Mucosa of rectum (tissue), 2 donors: ENCODE measurements at regions not wholly inside any gene's neighbourhood (a gene's known extent, or its start where the extent isn't known, plus 50 kb on each side); places are given as distances from the start of the nearest gene placed in this dataset.

ENCODE experiments used
- H3K27ac ChIP-seq, 2 donors: one replicate each; pipeline ENCODE4 v1.7.0; 2013; ENCODE audit warnings: inconsistent platforms in 2 of 2, low read depth in 2 of 2, low read length in 2 of 2
- H3K27me3 ChIP-seq, 2 donors: one replicate each; pipeline ENCODE4 v1.7.0; 2013; ENCODE audit warnings: low read length in 2 of 2; ENCODE audit not compliant: control insufficient read depth in 2 of 2, insufficient read depth in 2 of 2
- H3K36me3 ChIP-seq, 2 donors: one replicate each; pipeline ENCODE4 v1.7.0; 2013; ENCODE audit warnings: low read length in 2 of 2; ENCODE audit not compliant: control insufficient read depth in 2 of 2, insufficient read depth in 2 of 2
- H3K4me1 ChIP-seq, 2 donors: one replicate each; pipeline ENCODE4 v1.7.0; 2013; ENCODE audit warnings: low read length in 2 of 2, mild to moderate bottlenecking in 1 of 2; ENCODE audit not compliant: control insufficient read depth in 2 of 2, insufficient read depth in 2 of 2
- H3K4me3 ChIP-seq, 2 donors: one replicate each; pipeline ENCODE4 v1.7.0; 2013; ENCODE audit warnings: low read length in 2 of 2
- H3K9ac ChIP-seq, 2 donors: one replicate each; pipeline ENCODE4 v1.7.0; 2013; ENCODE audit warnings: low read length in 2 of 2, low read depth in 1 of 2, mild to moderate bottlenecking in 1 of 2
- H3K9me3 ChIP-seq, 2 donors: one replicate each; pipeline ENCODE4 v1.7.0; 2013; ENCODE audit warnings: low read length in 2 of 2; ENCODE audit not compliant: control insufficient read depth in 2 of 2
- donor health status: healthy.
- donor health status: Normal muscosa, but diverticular disease.

- Histone ChIP-seq H3K36me3 (no peaks in the 10 kb centered on the region), H3K27ac (no peak overlapping the region), H3K4me1 (no peaks in the 10 kb centered on the region), H3K9ac (no peak overlapping the region), H3K27me3 (peaks cover 9 to 28% of the 10 kb centered on the region in 2 donors), H3K4me3 (no peak overlapping the region), H3K9me3 (no peaks in the 10 kb centered on the region)
These were observed 51.3 kb upstream of the EGFL6 start for GRCh38 chrX:13518126-13518525.

- no peaks in the 10 kb centered on the region for H3K4me1 ChIP-seq
- H3K36me3 ChIP-seq: no peaks in the 10 kb centered on the region
- no peak overlapping the region for H3K4me3 ChIP-seq
- no peaks in the 10 kb centered on the region for H3K9me3 ChIP-seq
- no peak overlapping the region for H3K9ac ChIP-seq
- peaks cover 6 to 23% of the 10 kb centered on the region in 2 donors for H3K27me3 ChIP-seq
- no peak overlapping the region for H3K27ac ChIP-seq
These were observed 54.0 kb upstream of the EGFL6 start for GRCh38 chrX:13515211-13515930.

DNA sequence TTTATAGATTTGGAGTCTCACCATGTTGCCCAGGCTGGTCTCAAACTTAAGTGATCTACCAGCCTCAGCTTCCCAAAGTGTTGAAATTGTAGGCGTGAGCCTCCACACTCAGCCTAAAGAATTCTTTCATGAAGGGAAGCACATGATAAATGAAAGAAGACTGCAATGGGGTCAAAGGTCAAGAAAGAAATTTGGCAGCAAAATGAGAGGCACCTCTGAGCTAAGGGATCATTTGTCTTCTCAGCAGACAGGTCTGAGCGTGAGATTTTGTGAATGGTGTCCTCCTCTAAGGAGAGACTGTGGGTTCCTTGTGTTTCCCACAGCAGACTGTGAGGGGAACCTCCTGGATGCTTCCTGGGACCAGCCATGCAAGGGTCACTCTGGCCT lies 57.5 kb upstream of the EGFL6 start:
- Histone ChIP-seq H3K9me3 (no peaks in the 10 kb centered on the region), H3K36me3 (no peaks in the 10 kb centered on the region), H3K27me3 (peaks cover 2 to 9% of the 10 kb centered on the region in 2 donors), H3K4me3 (no peak overlapping the region), H3K27ac (no peak overlapping the region), H3K4me1 (no peaks in the 10 kb centered on the region), H3K9ac (no peak overlapping the region)

- H3K4me1 ChIP-seq: no peaks in the 10 kb centered on the region
- no peaks in the 10 kb centered on the region for H3K9me3 ChIP-seq
- H3K9ac ChIP-seq: no peak overlapping the region
- no peak overlapping the region for H3K27ac ChIP-seq
- H3K27me3 ChIP-seq: peaks cover 2 to 9% of the 10 kb centered on the region in 2 donors
- no peaks in the 10 kb centered on the region for H3K36me3 ChIP-seq
- H3K4me3 ChIP-seq: no peak overlapping the region
These were observed 58.0 kb upstream of the EGFL6 start for GRCh38 chrX:13511241-13511943.

DNA sequence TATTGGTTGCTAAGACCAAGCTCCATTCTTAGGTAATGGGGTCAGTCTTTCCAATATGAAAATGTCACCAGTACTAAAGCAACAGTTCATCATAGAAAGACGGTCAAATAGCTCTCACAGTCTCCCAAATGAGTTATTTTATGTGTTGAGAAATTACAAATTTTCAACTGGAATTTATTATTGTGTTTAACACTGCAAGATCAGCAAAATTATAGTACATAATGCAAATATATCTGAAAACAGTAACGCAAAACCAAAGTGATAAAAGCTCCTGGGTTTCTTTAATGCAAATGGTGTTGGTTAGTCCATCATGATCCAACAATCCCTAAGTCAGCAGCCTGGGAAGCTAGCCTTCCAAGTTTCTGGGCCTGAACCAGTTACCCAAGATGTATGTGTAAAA lies 61.5 kb upstream of the EGFL6 start:
- H3K9me3 ChIP-seq: no peaks in the 10 kb centered on the region
- H3K36me3 ChIP-seq: no peaks in the 10 kb centered on the region
- no peak overlapping the region for H3K27ac ChIP-seq
- H3K4me3 ChIP-seq: no peak overlapping the region
- no peak overlapping the region for H3K9ac ChIP-seq
- no peaks in the 10 kb centered on the region for H3K4me1 ChIP-seq
- peaks cover 2 to 3% of the 10 kb centered on the region in 2 donors for H3K27me3 ChIP-seq

- H3K27ac ChIP-seq: no peak overlapping the region
- H3K4me3 ChIP-seq: no peak overlapping the region
- no peaks in the 10 kb centered on the region for H3K36me3 ChIP-seq
- no peaks in the 10 kb centered on the region for H3K9me3 ChIP-seq
- no peak overlapping the region for H3K9ac ChIP-seq
- H3K4me1 ChIP-seq: no peaks in the 10 kb centered on the region
- H3K27me3 ChIP-seq: peaks cover 3 to 6% of the 10 kb centered on the region in 2 donors
These were observed 62.8 kb upstream of the EGFL6 start for GRCh38 chrX:13506574-13506973.

DNA sequence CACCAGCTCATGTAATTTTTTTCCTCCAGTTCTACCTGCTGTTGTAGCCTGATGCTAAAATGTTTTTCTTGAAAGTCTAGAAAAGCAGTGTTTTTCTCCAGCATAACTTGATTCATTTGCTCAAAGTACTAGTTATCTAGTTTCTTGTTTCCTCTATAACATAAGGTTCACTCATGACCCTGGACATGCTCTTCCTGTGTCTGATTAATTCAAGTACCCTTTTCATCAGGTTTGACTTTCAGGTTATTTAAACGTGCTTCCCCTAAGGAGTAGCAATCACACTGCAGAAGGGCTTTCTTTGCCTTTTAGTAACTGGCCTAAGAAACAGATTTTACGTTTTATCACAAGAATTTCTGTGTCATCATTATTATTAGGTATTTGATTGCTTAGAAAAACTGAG lies 66.8 kb upstream of the EGFL6 start:
- H3K9ac ChIP-seq: no peak overlapping the region
- H3K4me1 ChIP-seq: no peaks in the 10 kb centered on the region
- no peak overlapping the region for H3K4me3 ChIP-seq
- H3K27ac ChIP-seq: no peak overlapping the region
- no peaks in the 10 kb centered on the region for H3K36me3 ChIP-seq
- H3K9me3 ChIP-seq: no peaks in the 10 kb centered on the region
- peaks cover 10 to 12% of the 10 kb centered on the region in 2 donors for H3K27me3 ChIP-seq

DNA sequence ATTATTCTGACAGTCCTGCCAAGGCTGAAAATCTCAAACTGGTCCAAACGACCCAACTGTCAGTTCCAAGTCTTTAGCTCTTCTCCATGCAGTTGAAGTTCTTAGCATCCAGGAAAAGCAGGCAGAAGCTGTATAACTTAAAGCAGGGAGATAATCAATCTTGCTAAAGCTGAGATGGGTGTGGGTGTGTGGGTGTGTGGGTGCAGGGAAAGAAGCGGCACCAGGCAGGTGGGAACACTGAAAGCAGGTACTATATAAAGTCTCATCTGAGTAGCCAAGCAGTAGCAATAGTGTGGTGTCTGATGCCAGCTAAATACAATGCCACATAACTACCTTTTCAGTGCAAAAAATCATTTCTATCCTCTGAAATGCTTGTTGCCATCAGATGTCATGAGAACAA lies 69.7 kb upstream of the EGFL6 start:
- H3K36me3 ChIP-seq: no peaks in the 10 kb centered on the region

DNA sequence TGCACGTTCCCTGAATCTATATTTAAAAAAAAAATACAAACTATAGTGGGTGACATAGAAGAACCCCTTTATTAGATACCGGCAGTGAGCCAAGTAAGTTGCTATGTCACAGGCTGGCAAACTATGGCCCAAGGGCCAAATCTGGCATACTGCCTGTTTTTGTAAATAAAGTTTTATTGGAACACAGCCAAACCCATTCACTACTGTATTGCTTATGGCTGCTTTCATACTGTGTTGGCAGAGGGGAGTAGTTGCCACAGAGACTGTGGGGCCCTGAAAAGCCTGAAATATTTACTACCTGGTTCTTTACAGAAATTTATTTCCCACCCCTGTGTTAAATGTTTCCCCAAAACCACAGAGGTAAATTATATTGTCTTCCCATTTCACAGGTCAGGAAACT lies 71.2 kb upstream of the EGFL6 start:
- no peak overlapping the region for H3K27ac ChIP-seq

More for the DNA sequence above, 69.7 kb upstream of the EGFL6 start:
- no peak overlapping the region for H3K27ac ChIP-seq
- H3K27me3 ChIP-seq: peaks cover 16% of the 10 kb centered on the region in 2 donors
- H3K9ac ChIP-seq: no peak overlapping the region
- H3K4me3 ChIP-seq: no peak overlapping the region
- H3K4me1 ChIP-seq: no peaks in the 10 kb centered on the region
- no peaks in the 10 kb centered on the region for H3K9me3 ChIP-seq

GRCh38 chrX:13495232-13495631 lies 74.2 kb upstream of the EGFL6 start:
- Histone ChIP-seq H3K9ac (no peak overlapping the region), H3K4me3 (no peak overlapping the region), H3K27ac (no peak overlapping the region), H3K9me3 (no peaks in the 10 kb centered on the region), H3K36me3 (no peaks in the 10 kb centered on the region), H3K4me1 (no peaks in the 10 kb centered on the region), H3K27me3 (peaks cover 7 to 14% of the 10 kb centered on the region in 2 donors)

More for the DNA sequence above, 71.2 kb upstream of the EGFL6 start:
- H3K9me3 ChIP-seq: no peaks in the 10 kb centered on the region
- H3K27me3 ChIP-seq: peaks cover 16% of the 10 kb centered on the region in 2 donors
- H3K4me1 ChIP-seq: no peaks in the 10 kb centered on the region
- no peak overlapping the region for H3K4me3 ChIP-seq
- H3K9ac ChIP-seq: no peak overlapping the region
- no peaks in the 10 kb centered on the region for H3K36me3 ChIP-seq
